Trophoblast cell (in vitro differentiated cells and primary cell): ENCODE measurements at regions not wholly inside any gene's neighbourhood (a gene's known extent, or its start where the extent isn't known, plus 50 kb on each side); places are given as distances from the start of the nearest gene placed in this dataset.

Experiments
- DNase-seq, 2 donors: peaks; one replicate each; pipeline ENCODE4 v3.0.0-alpha.2; 2016
- H2AFZ ChIP-seq: 2 replicates; pipeline ENCODE4 v1.6.1; 2013; ENCODE audit warnings: low read length, moderate library complexity, mild to moderate bottlenecking; ENCODE audit not compliant: insufficient read depth, poor library complexity
- H2AK5ac ChIP-seq: 2 replicates; pipeline ENCODE4 v1.6.1; 2013; ENCODE audit warnings: mild to moderate bottlenecking, low read length
- H2BK120ac ChIP-seq: 2 replicates; pipeline ENCODE4 v1.6.1; 2013; ENCODE audit warnings: low read length, mild to moderate bottlenecking, moderate library complexity; ENCODE audit not compliant: insufficient read depth, poor library complexity
- H2BK12ac ChIP-seq: 2 replicates; pipeline ENCODE4 v1.6.1; 2013; ENCODE audit warnings: mild to moderate bottlenecking, low read length, moderate library complexity
- H2BK5ac ChIP-seq: 2 replicates; pipeline ENCODE4 v1.6.1; 2013; ENCODE audit warnings: low read length, low read depth, moderate library complexity, mild to moderate bottlenecking; ENCODE audit not compliant: poor library complexity
- H3K14ac ChIP-seq: 2 replicates; pipeline ENCODE4 v1.6.1; 2013; ENCODE audit warnings: mild to moderate bottlenecking, low read length
- H3K18ac ChIP-seq: 2 replicates; pipeline ENCODE4 v1.6.1; 2013; ENCODE audit warnings: mild to moderate bottlenecking, low read length
- H3K23ac ChIP-seq: 2 replicates; pipeline ENCODE4 v1.6.1; 2013; ENCODE audit warnings: low read length
- H3K27ac ChIP-seq: 2 replicates; pipeline ENCODE4 v1.5.1; 2013; ENCODE audit warnings: low read depth, mild to moderate bottlenecking, inconsistent platforms, low read length, moderate library complexity
- H3K27me3 ChIP-seq: 2 replicates; pipeline ENCODE4 v1.6.1; 2013; ENCODE audit warnings: inconsistent platforms, mild to moderate bottlenecking, low read length, moderate library complexity; ENCODE audit not compliant: insufficient read depth
- H3K36me3 ChIP-seq, 2 experiments: 1 replicate in 1 of 2; 2 replicates in 1 of 2; pipeline ENCODE4 v1.6.1; 2013; ENCODE audit warnings: low read length in 2 of 2, mild to moderate bottlenecking in 2 of 2, moderate library complexity in 1 of 2; ENCODE audit not compliant: insufficient read depth in 2 of 2, control insufficient read depth in 1 of 2
- H3K4ac ChIP-seq: 2 replicates; pipeline ENCODE4 v1.6.1; 2013; ENCODE audit warnings: low read depth, mild to moderate bottlenecking, low read length, moderate library complexity
- H3K4me1 ChIP-seq, 2 experiments: 1 replicate in 1 of 2; 2 replicates in 1 of 2; pipeline ENCODE4 v1.6.1; 2013; ENCODE audit warnings: low read length in 2 of 2, mild to moderate bottlenecking in 2 of 2, moderate library complexity in 1 of 2; ENCODE audit not compliant: insufficient read depth in 2 of 2, control insufficient read depth in 1 of 2
- H3K4me2 ChIP-seq: 2 replicates; pipeline ENCODE4 v1.6.1; 2013; ENCODE audit warnings: inconsistent platforms, mild to moderate bottlenecking, low read length, moderate library complexity
- H3K4me3 ChIP-seq: 2 replicates; pipeline ENCODE4 v1.5.1; 2013; ENCODE audit warnings: mild to moderate bottlenecking, low read depth, low read length, inconsistent platforms
- H3K79me1 ChIP-seq: one replicate; pipeline ENCODE4 v1.6.1; 2013; ENCODE audit warnings: low read length
- H3K79me2 ChIP-seq: 2 replicates; pipeline ENCODE4 v1.6.1; 2013; ENCODE audit warnings: low read length, mild to moderate bottlenecking; ENCODE audit not compliant: control insufficient read depth, insufficient read depth, poor library complexity
- H3K9ac ChIP-seq: 2 replicates; pipeline ENCODE4 v1.6.1; 2013; ENCODE audit warnings: mild to moderate bottlenecking, low read length
- H3K9me3 ChIP-seq: 2 replicates; pipeline ENCODE4 v1.6.1; 2013; ENCODE audit warnings: low read depth, mild to moderate bottlenecking, control low read depth, inconsistent platforms, low read length; ENCODE audit not compliant: insufficient read depth
- H4K12ac ChIP-seq: 2 replicates; pipeline ENCODE4 v1.6.1; 2013; ENCODE audit warnings: low read depth, mild to moderate bottlenecking, low read length, moderate library complexity
- H4K8ac ChIP-seq: 2 replicates; pipeline ENCODE4 v1.6.1; 2013; ENCODE audit warnings: low read depth, mild to moderate bottlenecking, low read length, moderate library complexity
- H4K91ac ChIP-seq: one replicate; pipeline ENCODE4 v1.6.1; 2013; ENCODE audit warnings: low read depth, mild to moderate bottlenecking, low read length, moderate library complexity
- WGBS: extraction: QIAGEN DNeasy Blood & Tissue Kit; methylation state at CpG from one replicate; pipeline ENCODE4 v1.1.7; 2013; ENCODE audit warnings: missing lambda C conversion rate; ENCODE audit not compliant: insufficient read length, insufficient coverage; ENCODE audit errors: extremely low coverage; 5-methylcytosine and 5-hydroxymethylcytosine counted together

GRCh38 chr3:157605356-157605755 is 102.1 kb upstream of the VEPH1 start:
- no peak overlapping the region for H2AK5ac ChIP-seq
- H4K8ac ChIP-seq: no peak overlapping the region
- H3K4me2 ChIP-seq: no peak overlapping the region
- H3K23ac ChIP-seq: no peak overlapping the region
- no peak overlapping the region for H3K14ac ChIP-seq
- H3K27ac ChIP-seq: no peak overlapping the region
- no peak overlapping the region for H3K9ac ChIP-seq
- H3K18ac ChIP-seq: no peak overlapping the region
- no peaks in the 10 kb centered on the region for H3K79me2 ChIP-seq
- no peaks in the 10 kb centered on the region for H3K79me1 ChIP-seq
- no peak overlapping the region for H2BK12ac ChIP-seq
- no peak overlapping the region for H4K12ac ChIP-seq
- no peak for DNase-seq
- WGBS: no CpG with 5 or more reads among the region's 3 CpGs
- no peak overlapping the region for H2BK120ac ChIP-seq
- H3K9me3 ChIP-seq: no peaks in the 10 kb centered on the region
- no peaks in the 10 kb centered on the region for H3K4me1 ChIP-seq
- no peak overlapping the region for H4K91ac ChIP-seq
- no peak overlapping the region for H3K4ac ChIP-seq
- H3K27me3 ChIP-seq: no peaks in the 10 kb centered on the region
- H3K4me3 ChIP-seq: no peak overlapping the region
- no peak overlapping the region for H2AFZ ChIP-seq
- no peak overlapping the region for H2BK5ac ChIP-seq
- no peaks in the 10 kb centered on the region for H3K36me3 ChIP-seq

- Histone ChIP-seq H2BK12ac (no peak overlapping the region), H4K91ac (no peak overlapping the region), H4K12ac (no peak overlapping the region), H3K27me3 (no peaks in the 10 kb centered on the region), H3K4me2 (no peak overlapping the region), H3K18ac (no peak overlapping the region), H2AK5ac (no peak overlapping the region), H4K8ac (no peak overlapping the region), H3K4me1 (no peaks in the 10 kb centered on the region), H3K4ac (no peak overlapping the region), H2BK120ac (no peak overlapping the region), H3K9ac (no peak overlapping the region), H3K23ac (no peak overlapping the region), H3K79me1 (no peaks in the 10 kb centered on the region), H3K79me2 (no peaks in the 10 kb centered on the region), H2BK5ac (no peak overlapping the region), H3K36me3 (no peaks in the 10 kb centered on the region), H2AFZ (no peak overlapping the region), H3K9me3 (no peaks in the 10 kb centered on the region), H3K27ac (no peak overlapping the region), H3K14ac (no peak overlapping the region), H3K4me3 (no peak overlapping the region)
- WGBS: no CpG with 5 or more reads among the region's 1 CpG
- no peak for DNase-seq
Measured at GRCh38 chr3:157602424-157602823, 99.2 kb upstream of the VEPH1 start.

- no peak overlapping the region for H2AK5ac ChIP-seq
Measured at GRCh38 chr3:157595259-157595658, 92.0 kb upstream of the VEPH1 start.

GRCh38 chr3:157594413-157594812 is 91.2 kb upstream of the VEPH1 start:
- Histone ChIP-seq H2BK12ac (no peak overlapping the region), H3K4me2 (no peak overlapping the region), H3K27ac (no peak overlapping the region), H2BK5ac (no peak overlapping the region), H3K79me1 (no peaks in the 10 kb centered on the region), H2AK5ac (no peak overlapping the region), H4K8ac (no peak overlapping the region), H2AFZ (no peak overlapping the region), H3K4ac (no peak overlapping the region), H3K4me1 (no peaks in the 10 kb centered on the region), H3K4me3 (no peak overlapping the region), H3K14ac (no peak overlapping the region), H3K23ac (no peak overlapping the region), H3K18ac (no peak overlapping the region), H4K91ac (no peak overlapping the region), H3K9me3 (no peaks in the 10 kb centered on the region), H3K36me3 (no peaks in the 10 kb centered on the region), H2BK120ac (no peak overlapping the region), H4K12ac (no peak overlapping the region), H3K79me2 (no peaks in the 10 kb centered on the region), H3K27me3 (no peaks in the 10 kb centered on the region), H3K9ac (no peak overlapping the region)
- no CpG with 5 or more reads among the region's 4 CpGs for WGBS
- DNase-seq: no peak

More at GRCh38 chr3:157595259-157595658, 92.0 kb upstream of the VEPH1 start:
- H3K4me3 ChIP-seq: no peak overlapping the region
- no peak overlapping the region for H4K12ac ChIP-seq
- no peaks in the 10 kb centered on the region for H3K79me1 ChIP-seq
- H3K4ac ChIP-seq: no peak overlapping the region
- H3K36me3 ChIP-seq: no peaks in the 10 kb centered on the region
- no peak overlapping the region for H3K4me2 ChIP-seq
- no peak overlapping the region for H3K27ac ChIP-seq
- H2BK120ac ChIP-seq: no peak overlapping the region
- no peaks in the 10 kb centered on the region for H3K79me2 ChIP-seq
- no peak overlapping the region for H4K91ac ChIP-seq
- no peak overlapping the region for H3K18ac ChIP-seq
- H3K4me1 ChIP-seq: no peaks in the 10 kb centered on the region
- H3K23ac ChIP-seq: no peak overlapping the region
- H2AFZ ChIP-seq: no peak overlapping the region
- no peak overlapping the region for H2BK12ac ChIP-seq
- no peak for DNase-seq
- H3K14ac ChIP-seq: no peak overlapping the region
- H3K9me3 ChIP-seq: no peaks in the 10 kb centered on the region
- no peaks in the 10 kb centered on the region for H3K27me3 ChIP-seq
- H2BK5ac ChIP-seq: no peak overlapping the region
- WGBS: no CpG with 5 or more reads among the region's 5 CpGs
- no peak overlapping the region for H4K8ac ChIP-seq
- no peak overlapping the region for H3K9ac ChIP-seq
